SK-N-DZ (cell line): ENCODE measurements at regions not wholly inside any gene's neighbourhood (a gene's known extent, or its start where the extent isn't known, plus 50 kb on each side); places are given as distances from the start of the nearest gene placed in this dataset.
A peak's percentile ranks its signal among the peaks of the same experiment; 100 is the strongest.
"Not testable (repeated sequence)": the region's sequence is repeated elsewhere in the genome, so short reads cannot be mapped to it uniquely, and the experiment has no call there.

Experiments
- DNase-seq: peaks from one replicate; pipeline ENCODE4 v3.0.0-alpha.2; 2015; ENCODE audit warnings: low spot score

DNA sequence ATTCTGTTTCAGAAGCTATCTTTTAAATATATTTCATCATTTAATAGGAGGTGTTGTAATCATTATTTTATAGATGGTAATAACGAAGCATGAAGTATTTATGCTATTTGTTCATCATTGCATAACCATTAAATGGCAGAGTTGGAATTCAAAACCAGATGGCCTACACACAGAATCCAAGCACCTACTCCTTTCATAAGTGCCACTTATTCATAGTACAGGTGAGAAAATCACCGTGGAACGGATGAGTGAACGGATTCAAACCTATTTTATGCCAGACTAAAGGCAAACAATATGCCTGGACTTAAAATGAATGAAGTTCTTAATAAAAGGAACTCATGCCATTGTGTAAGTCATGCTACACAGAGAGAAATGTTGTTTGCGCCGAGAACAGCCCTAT lies 397.9 kb upstream of the ADGRB3 start:
- no peak for DNase-seq

DNA sequence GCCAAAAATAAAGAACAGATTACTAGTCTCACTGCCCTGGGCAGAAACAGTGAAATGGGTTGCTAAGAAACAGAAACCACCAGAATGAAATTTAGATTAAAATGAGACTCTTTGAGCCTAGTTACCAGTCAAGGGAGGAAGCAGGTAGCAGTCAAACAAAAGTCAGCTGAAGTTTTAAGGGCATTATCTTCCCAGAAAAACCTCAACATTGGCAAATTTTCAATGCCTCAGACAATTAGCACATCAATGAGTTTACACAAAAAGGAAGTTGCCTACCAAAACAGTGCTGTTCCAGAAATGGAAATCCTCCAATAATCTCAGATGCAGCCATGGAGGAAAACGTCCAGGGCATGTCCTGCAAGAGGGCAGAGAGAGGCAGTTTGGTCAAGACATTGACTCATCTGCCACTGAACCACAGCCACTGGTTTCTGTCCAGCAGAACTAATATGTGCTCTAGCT lies 399.7 kb upstream of the ADGRB3 start:
- no peak for DNase-seq

DNA sequence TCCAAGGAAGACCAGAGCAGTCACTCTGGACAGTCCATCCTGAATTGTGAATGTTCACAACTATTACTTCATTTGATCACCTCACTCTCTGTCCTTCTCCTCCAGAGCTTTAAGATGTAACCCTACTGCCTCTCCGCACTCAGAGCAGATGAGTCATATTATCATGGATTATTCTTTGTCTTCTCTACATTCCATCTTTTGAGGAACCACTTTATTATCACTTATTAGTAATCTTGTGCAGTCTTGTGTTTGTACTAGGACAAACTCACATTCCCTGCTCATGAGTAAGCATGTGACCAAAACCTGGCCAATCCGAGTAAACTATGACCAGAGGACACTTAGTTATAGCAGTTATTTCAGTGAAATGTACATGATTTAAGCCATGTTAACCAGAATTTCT lies 401.5 kb upstream of the ADGRB3 start:
- no peak for DNase-seq

DNA sequence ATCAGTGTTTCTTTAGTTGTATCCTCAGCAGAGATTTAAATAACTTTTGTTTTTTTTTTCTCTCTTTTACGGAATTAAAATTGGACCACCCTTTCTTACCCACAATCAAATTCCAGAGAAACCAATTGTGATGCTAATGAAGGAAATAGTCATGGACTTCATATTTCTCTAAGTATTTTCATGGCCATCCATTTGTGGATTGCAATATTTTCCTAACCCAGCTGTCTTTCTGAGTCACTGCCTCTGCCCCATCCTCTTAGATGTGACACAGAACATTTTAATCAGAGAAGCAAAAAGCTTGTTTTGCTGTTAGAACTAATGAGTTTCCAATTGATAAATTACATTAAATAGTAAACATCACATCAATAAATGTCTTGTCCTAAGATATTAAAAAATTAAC lies 405.5 kb upstream of the ADGRB3 start:
- DNase-seq = no peak

DNA sequence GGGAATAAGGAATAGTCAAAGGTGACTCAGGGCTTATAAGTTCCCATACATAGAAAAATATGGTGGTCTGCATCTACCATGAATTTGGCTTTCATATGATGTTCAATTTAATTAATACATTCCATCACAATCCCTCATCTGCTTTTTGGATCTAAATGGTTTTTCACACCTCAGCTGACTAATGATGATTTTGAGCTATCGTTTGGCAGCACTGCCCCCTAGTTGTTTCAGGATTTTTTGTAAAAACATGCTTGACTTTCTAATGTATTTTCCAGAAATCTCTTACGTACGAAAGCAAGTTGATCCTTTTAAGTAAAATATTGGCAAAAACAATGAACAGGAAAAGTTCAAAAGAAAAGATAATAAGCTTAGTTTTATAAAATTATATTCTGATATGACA lies 408.6 kb upstream of the ADGRB3 start:
- DNase-seq = no peak

DNA sequence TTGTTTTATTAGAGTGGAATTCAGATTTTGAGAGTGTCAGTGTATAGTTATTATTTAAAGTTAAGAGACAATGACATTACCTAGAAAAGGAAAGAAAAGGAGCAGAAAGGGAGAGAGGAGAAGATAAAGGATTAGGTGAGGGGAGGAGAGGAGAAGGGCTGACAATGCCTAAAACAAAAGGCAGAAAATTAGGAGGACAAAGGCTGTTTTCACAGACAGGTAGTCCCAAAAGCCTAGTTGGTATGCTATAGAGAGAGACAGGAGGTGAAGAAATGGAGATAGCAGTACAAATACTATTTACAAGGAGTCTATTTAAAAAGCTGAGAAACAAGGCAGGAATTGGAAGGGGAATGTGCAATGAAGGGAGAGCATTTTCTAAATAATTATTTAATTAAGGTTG lies 409.4 kb upstream of the ADGRB3 start:
- no peak for DNase-seq

DNA sequence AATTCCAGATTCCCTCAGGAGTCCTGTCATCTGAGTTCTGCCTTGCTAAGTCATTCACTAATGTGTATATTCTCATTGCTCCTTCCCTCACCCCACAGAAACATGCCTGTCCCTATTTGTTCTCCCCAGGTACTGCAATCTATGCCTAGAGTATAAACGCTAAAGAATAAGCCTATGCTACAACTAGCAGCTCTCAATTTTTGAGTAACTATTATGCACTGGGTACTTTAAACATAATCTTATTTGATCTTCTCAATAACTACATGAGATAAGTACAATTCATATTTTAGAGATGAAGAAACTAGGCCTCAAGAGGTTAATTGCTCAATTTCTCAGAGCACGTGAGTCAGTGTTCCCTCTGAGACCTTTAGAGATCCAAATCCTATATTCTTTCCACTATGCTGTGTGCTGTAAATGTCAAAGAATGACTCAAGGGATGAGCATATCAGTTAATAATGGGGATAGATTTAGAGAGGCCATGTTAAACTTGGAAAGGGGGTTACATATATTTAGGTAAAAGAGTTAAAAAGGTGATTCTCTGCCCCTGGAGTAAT lies 423.8 kb upstream of the ADGRB3 start:
- no peak for DNase-seq

DNA sequence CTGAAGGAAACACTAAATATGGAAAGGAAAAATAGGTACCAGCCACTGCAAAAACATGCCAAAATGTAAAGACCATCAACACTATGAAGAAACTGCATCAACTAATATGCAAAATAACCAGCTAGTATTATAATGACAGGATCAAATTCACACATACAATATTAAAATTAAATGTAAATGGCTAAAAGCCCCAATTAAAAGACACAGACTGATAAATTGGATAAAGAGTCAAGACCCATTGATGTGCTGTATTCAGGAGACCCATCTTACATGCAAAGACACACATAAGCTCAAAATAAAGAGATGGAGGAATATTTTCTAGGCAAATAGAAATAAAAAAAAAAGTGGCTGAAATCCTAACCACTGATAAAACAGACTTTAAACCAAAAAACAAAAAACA lies 427.5 kb upstream of the ADGRB3 start:
- DNase-seq = not testable (repeated sequence)

DNA sequence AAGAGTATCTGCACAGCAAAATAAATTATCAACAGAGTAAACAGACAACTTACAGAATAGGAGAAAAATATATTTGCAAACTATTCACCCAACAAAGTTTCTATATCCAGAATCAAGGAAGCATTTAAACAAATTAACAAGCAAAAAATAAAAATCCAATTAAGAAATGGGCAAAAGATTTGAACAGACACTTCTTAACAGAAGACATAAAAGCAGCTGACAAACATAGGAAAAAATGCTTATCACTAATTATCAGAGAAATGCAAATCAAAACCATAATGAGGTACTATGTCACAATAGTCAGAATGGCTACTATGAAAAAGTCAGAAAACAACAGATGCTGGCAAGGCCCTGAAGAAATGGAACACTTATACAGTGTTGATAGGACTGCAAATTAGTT lies 434.2 kb upstream of the ADGRB3 start:
- no peak for DNase-seq

DNA sequence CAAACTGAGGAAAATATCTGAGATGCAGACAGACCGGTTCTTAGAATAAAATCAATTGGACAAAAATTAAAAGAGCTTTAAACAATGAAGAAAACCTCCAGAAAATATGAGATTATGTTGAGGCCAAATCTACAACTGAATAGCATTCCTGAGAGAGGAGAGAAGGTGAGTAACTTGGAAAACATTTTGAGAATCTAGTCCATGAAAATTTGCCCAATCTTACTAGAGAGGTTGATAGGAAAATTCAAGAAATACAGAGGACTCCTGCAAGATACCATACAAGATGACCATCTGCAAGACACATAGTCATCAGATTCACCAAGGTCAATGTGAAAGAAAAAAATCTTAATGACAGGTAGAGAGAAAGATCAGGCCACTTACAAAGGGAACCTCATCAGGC lies 437.7 kb upstream of the ADGRB3 start:
- no peak for DNase-seq

DNA sequence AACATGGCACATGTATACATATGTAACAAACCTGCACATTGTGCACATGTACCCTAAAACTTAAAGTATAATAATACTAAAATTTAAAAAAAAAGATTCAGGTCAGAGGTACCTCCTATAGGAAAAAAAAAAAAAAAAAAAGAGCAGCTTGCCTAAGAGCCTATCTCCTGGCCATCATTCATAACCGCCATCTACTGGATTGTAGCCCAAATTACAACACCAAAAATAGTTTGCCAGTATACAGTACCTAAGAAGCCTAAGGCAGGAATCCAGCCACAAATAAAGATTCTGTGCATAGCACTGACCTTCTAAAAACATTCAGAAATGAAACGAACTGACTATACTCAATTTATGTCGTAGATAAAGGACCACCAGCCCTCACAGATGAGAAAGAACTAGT lies 438.4 kb upstream of the ADGRB3 start:
- DNase-seq = no peak

DNA sequence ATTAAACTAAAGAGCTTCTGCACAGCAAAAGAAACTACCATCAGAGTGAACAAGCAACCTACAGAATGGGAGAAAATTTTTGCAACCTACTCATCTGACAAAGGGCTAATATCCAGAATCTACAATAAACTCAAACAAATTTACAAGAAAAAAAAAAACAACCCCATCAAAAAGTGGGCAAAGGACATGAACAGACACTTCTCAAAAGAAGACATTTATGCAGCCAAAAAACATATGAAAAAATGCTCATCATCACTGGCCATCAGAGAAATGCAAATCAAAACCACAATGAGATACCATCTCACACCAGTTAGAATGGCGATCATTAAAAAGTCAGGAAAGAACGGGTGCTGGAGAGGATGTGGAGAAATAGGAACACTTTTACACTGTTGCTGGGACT lies 439.3 kb upstream of the ADGRB3 start:
- not testable (repeated sequence) for DNase-seq

DNA sequence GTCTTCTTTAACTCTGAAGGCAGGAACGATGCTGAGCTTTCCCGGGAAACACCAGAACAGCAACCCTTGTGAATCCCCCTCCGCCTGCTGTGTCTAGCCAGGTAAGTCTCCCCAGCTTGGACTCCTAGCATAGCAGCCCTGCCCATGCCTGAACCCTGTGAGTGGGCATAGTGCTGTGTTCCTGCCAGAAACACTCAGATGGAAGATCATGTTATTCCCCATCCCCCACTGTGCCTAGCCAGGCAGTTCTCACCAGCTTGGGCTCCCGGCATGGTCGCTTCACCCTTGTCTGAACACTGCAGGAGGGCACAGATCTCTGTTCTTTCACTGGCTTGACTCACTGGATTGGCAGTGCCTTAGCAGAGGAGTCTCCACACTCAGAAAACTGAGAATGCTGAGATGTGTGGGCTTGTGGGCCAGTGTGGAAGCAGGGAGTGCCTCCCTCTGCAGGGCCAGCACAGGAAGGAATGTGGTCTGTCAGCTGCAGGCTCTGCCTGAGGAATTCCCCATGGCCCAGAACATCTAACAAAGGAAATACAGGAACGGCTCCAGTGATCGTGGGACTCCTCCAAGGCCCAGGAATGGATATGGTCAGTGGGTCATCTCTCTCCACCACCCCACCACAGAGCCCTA lies 440.1 kb upstream of the ADGRB3 start:
- DNase-seq = no peak

DNA sequence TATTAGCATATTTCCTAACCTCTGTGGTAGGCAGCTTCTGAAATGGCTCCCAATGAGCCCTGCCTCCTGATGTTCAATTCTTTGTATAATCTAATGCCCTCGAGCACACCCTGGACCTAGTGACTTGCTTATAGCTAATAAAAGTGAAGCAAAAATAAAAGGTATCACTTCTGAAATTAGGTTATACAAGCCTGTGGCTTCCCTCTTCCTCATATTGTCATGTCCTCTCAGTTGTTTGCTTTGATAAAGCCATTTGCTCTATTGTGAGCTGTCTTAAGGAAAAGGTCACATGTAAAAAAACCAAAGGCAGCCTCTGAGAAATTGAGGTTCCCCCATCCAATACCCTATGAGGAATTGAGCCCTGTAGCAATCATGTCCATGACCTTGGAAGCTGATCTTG lies 442.1 kb upstream of the ADGRB3 start:
- DNase-seq = no peak

DNA sequence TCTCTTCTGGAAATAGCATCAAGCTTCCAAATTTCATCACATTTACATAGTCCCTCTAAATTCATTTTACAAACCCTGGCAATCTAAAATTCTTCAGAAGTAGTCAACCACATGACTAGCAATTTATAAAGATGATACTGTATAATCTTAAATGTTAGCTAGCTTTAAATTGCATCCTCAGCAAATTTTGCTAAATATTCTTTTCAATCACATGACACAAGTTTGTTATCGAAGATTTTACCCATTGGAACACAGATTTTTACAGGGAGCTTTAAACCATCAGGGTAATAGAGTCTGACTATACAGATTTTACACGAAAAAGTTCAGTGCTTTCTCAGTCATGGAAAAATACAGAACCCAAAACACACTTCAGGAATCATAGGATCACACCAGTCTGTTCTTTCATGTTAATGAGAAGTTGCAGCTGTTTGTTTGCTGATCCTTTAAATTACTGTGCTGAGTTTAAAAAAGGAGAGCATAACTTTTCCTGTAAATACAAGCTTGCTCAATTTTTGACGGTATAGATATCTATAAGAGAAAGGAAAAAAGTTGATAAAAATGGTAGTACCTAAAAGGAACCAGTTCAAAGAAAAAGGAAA lies 445.8 kb upstream of the ADGRB3 start:
- DNase-seq = no peak

DNA sequence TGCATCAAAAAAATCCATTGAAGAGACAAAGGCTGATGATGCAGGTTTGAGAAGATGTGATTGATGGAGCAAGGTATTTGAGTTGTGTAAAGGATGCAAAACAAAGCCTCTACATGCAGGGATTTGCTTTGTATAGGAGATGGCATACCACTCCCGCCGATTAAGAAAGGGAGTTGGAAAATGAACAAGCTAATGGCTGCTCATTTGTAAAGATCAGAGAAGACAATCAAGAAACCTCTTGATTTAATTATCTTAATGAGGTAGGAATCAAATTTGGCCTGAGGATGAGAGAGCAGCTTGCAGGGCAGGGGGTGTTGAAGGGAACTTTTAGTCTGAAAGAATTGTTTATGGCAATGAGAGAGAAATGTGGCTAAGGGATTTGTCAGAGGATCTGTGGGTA lies 448.2 kb upstream of the ADGRB3 start:
- DNase-seq = no peak

DNA sequence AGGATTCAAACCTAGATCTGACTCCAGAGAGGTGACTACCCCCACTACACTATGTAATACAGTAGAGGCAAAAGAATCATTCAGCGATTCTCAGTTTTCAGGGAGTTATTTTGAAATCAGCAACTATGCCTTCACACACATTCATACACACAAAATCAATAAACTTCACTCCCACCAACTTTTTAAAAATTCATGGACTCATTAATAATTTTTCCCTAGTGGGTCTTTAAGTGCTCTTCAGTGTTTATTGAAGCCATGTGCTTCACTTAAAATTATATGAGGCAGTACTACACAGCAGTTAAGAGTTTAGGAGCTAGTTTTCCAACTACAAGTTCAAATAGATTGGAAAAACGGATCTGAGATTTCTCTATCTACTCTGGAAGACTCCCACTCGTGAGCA lies 452.7 kb upstream of the ADGRB3 start:
- DNase-seq = no peak

DNA sequence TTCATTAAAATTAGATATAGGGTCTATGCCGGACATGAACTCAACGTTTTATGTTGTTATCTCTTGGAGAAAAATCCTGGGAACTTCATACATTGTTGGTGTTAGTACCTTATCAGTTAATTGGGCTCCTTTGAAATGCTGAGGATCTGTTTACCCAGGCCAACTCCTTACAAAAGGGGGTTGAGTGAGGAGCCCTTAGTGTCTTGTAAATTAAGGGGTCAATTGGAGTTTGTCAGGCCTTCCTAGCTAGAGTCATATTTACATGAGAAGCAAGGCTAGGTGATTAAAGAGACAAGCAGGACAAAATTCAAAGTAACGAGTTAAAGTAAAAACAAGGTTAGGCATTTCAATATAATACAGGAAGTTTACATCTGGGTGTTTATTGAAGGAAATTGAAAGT lies 454.1 kb upstream of the ADGRB3 start:
- DNase-seq = not testable (repeated sequence)

DNA sequence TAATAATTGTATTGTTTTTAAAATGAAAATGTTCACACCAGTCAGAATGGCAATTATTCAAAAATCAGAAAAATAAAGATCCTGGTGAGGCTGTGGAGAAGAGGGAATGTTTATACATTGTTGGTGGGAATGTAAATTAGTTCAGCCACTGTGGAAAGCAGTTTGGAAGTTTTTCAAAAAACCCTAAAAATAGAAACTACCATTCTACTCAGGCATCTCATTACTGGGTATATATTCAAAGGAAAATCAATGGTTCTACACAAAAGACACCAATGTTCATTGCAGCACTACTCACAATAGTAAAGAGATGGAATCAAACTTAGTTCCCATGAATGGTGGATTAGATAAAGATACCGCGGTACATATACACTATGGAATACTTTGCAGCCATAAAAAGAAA lies 461.5 kb upstream of the ADGRB3 start:
- no peak for DNase-seq

DNA sequence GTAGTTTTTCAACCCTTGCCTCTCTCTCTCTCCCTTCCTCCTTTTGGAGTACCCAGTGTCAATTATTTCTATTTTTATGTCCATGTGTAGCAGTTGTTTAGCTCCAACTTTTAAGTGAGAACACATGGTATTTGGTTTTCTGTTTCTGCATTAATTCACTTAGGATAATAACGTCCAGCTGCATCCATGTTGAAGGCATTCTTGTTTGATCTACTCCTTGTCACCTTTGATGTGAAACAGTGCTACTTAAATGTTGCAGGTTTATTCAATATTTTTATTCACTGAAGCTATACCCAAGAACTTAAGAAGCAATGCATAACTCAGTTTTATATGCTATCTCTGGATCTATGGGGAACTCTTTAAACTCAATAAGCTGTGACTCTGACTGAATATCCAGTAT lies 465.2 kb upstream of the ADGRB3 start:
- DNase-seq = peak; percentile 62

DNA sequence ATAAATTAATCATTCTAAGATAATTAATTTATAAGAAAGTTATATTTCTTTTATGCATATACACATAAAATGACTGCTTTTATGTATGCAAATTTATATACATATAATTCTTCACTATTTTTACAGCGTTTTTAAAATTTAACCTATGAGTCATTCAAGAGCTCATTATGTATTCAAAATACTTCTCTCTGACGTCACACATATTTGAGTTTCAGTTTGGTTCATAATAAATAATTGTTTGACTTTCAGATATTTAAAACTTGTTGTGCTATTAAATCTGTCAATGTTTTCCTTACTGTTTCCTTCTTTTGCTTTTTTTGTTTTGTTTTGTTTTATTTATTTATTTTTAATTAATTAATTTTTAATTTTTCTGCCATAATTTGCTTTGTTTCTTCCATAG lies 467.5 kb upstream of the ADGRB3 start:
- DNase-seq = no peak

DNA sequence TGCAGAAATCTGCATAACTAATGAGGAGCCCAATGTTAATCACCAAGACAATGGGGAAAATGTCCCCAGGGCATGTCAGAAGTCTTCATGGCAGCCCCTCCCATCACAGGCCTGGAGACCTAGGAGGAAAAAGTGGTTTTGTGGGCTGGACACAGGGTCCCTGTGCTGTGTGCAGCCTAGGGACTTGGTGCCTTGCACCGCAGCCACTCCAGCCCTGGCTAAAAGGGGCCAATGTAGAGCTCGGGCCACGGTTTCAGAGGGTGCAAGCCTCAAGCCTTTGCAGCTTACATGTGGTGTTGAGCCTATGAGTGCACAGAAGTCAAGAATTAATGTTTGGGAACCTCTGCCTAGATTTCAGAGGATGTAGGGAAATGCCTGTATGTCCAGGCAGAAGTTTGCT lies 474.3 kb upstream of the ADGRB3 start:
- DNase-seq = not testable (repeated sequence)

DNA sequence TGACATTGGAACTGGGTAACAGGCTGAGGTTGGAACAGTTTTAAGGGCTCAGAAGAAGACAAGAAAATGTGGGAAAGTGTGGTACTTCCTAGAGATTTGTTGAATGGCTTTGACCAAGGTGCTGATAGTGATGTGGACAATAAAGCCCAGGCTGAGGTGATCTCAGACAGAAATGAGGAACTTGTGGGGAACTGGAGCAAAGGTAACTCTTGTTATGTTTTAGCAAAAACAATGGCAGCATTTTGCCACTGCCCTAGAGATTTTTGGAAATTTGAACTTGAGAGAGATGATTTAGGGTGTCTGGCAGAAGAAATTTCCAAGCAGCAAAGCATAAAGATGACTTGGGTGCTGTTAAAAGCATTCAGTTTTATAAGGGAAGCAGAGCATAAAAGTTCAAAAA lies 474.7 kb upstream of the ADGRB3 start:
- no peak for DNase-seq

DNA sequence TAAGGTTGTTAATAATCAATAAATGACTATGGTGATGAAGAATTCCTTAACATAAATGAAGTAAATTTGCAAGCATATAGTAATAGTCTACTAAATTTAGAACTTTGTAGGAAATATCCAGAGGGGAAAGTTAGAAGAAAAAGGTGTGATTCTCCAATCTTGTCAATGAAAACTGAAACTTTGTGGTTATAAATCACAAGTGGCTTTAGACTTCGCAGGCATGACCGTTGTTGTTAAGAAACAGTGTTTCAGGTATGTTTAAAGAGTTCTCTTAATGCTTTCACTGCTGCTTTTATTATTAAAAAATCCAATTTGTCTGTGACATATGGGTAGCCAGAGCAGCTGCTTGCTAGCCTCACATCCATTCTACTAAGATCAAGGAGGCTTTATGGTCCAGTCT lies 475.6 kb upstream of the ADGRB3 start:
- DNase-seq = no peak
